22Rv1 (cell line): ENCODE measurements at regions not wholly inside any gene's neighbourhood (a gene's known extent, or its start where the extent isn't known, plus 50 kb on each side); places are given as distances from the start of the nearest gene placed in this dataset.

ENCODE experiments used
- CTCF ChIP-seq: fragments of 450-650 bp; IDR thresholded peaks from 2 replicates; pipeline ENCODE4 v1.5.1; 2017; ENCODE audit warnings: mild to moderate bottlenecking
- ZFX ChIP-seq: fragments of 450-650 bp; IDR thresholded peaks from 2 replicates; pipeline ENCODE4 v1.6.1; 2017; ENCODE audit warnings: antibody characterized with exemption, borderline replicate concordance

- TF ChIP-seq CTCF (no peak), ZFX (no peak)
Measured at GRCh38 chr7:148489678-148490077, 100.9 kb upstream of the C7orf33 start.
